GM23338 (cell line): ENCODE measurements at regions not wholly inside any gene's neighbourhood (a gene's known extent, or its start where the extent isn't known, plus 50 kb on each side); places are given as distances from the start of the nearest gene placed in this dataset.

Experiments used
- ATAC-seq: fragments of 200-7000 bp; cut with Tn5 transposase; 3 replicates; pipeline ENCODE4 v1.9.1; 2020
- DNase-seq: peaks from one replicate; pipeline ENCODE4 v3.0.0-alpha.2; 2015; ENCODE audit warnings: low spot score
- H2AFZ ChIP-seq: fragments of 200-600 bp; sonication (generic); 2 replicates; pipeline ENCODE4 v1.8.0; 2016; ENCODE audit warnings: antibody characterized with exemption, mild to moderate bottlenecking, moderate library complexity
- H3F3A ChIP-seq: fragments of 200-600 bp; sonication (generic); replicated peaks from 2 replicates; pipeline ENCODE4 v1.8.0; 2017; ENCODE audit warnings: antibody characterized with exemption, mixed run types, low read depth
- H3K27ac ChIP-seq: fragments of 200-600 bp; sonication (generic); 2 replicates; pipeline ENCODE4 v1.6.1; 2016; ENCODE audit warnings: low read depth
- H3K27me3 ChIP-seq: fragments of 200-600 bp; sonication (generic); 2 replicates; pipeline ENCODE4 v1.8.0; 2016; ENCODE audit warnings: mild to moderate bottlenecking, mixed run types, moderate library complexity; ENCODE audit not compliant: insufficient read depth
- H3K36me3 ChIP-seq: fragments of 200-600 bp; sonication (generic); 2 replicates; pipeline ENCODE4 v1.8.0; 2016; ENCODE audit warnings: mild to moderate bottlenecking; ENCODE audit not compliant: insufficient read depth
- H3K4me1 ChIP-seq: fragments of 200-600 bp; sonication (generic); 2 replicates; pipeline ENCODE4 v1.8.0; 2016; ENCODE audit warnings: mild to moderate bottlenecking, moderate library complexity; ENCODE audit not compliant: insufficient read depth
- H3K4me2 ChIP-seq: fragments of 200-600 bp; sonication (generic); 2 replicates; pipeline ENCODE4 v1.7.1; 2017; ENCODE audit warnings: mixed run types
- H3K4me3 ChIP-seq: fragments of 200-600 bp; sonication (generic); 2 replicates; pipeline ENCODE4 v1.6.1; 2016; ENCODE audit warnings: mixed run types
- H3K79me2 ChIP-seq: fragments of 200-600 bp; sonication (generic); replicated peaks from 2 replicates; pipeline ENCODE4 v1.8.0; 2017; ENCODE audit warnings: mild to moderate bottlenecking; ENCODE audit not compliant: insufficient read depth
- H3K9me2 ChIP-seq: fragments of 200-600 bp; sonication (generic); 2 replicates; pipeline ENCODE4 v1.8.0; 2017; ENCODE audit not compliant: insufficient read depth
- H4K20me1 ChIP-seq: fragments of 200-600 bp; sonication (generic); replicated peaks from 2 replicates; pipeline ENCODE4 v1.8.0; 2017; ENCODE audit warnings: mild to moderate bottlenecking; ENCODE audit not compliant: insufficient read depth
- H3K27ac Mint-ChIP-seq: 2 replicates; pipeline ENCODE4 v1.8.0; 2020; ENCODE audit warnings: inconsistent platforms, mild to moderate bottlenecking, moderate library complexity, mixed read lengths
- H3K27me3 Mint-ChIP-seq: 3 replicates; pipeline ENCODE4 v1.8.0; 2022; ENCODE audit warnings: low read depth, mild to moderate bottlenecking, moderate library complexity, mixed read lengths, inconsistent platforms; ENCODE audit not compliant: insufficient read depth, poor library complexity
- H3K36me3 Mint-ChIP-seq: 3 replicates; pipeline ENCODE4 v1.8.0; 2021; ENCODE audit warnings: low read depth, mild to moderate bottlenecking, inconsistent platforms, moderate library complexity, mixed read lengths
- H3K4me1 Mint-ChIP-seq: 3 replicates; pipeline ENCODE4 v1.8.0; 2020; ENCODE audit warnings: mild to moderate bottlenecking, inconsistent platforms, mixed read lengths
- H3K4me3 Mint-ChIP-seq: 3 replicates; pipeline ENCODE4 v1.8.0; 2021; ENCODE audit warnings: moderate library complexity, mild to moderate bottlenecking, inconsistent platforms, mixed read lengths
- H3K9me3 Mint-ChIP-seq: 3 replicates; pipeline ENCODE4 v1.8.0; 2020; ENCODE audit warnings: moderate library complexity, mild to moderate bottlenecking, inconsistent platforms, mixed read lengths
- CREB1 ChIP-seq: fragments of 250-450 bp; sonication (Bioruptor Pico); IDR thresholded peaks from 2 replicates; pipeline ENCODE4 v1.5.0; 2020; ENCODE audit warnings: low read depth, mild to moderate bottlenecking, moderate library complexity
- EZH2 ChIP-seq: fragments of 200-600 bp; sonication (generic); IDR thresholded peaks from one replicate; pipeline ENCODE4 v1.8.0; 2017; ENCODE audit warnings: antibody characterized with exemption, mild to moderate bottlenecking, low read depth; ENCODE audit not compliant: unreplicated experiment
- EZH2phosphoT487 ChIP-seq: fragments of 200-600 bp; sonication (generic); IDR thresholded peaks from one replicate; pipeline ENCODE4 v1.8.1; 2018; ENCODE audit warnings: antibody characterized with exemption; ENCODE audit not compliant: unreplicated experiment
- JUNB ChIP-seq: IDR thresholded peaks from one replicate; pipeline ENCODE4 v1.6.1; 2016; ENCODE audit warnings: antibody characterized with exemption; ENCODE audit not compliant: unreplicated experiment
- NANOG ChIP-seq: IDR thresholded peaks from 2 replicates; pipeline ENCODE4 v1.6.1; 2016; ENCODE audit warnings: antibody characterized with exemption, borderline replicate concordance
- POLR2AphosphoS5 ChIP-seq: IDR thresholded peaks from 2 replicates; pipeline ENCODE4 v1.6.1; 2016; ENCODE audit warnings: antibody characterized with exemption, low read depth
- ZNF114 ChIP-seq: fragments of 250-450 bp; sonication (Bioruptor Pico); IDR thresholded peaks from 2 replicates; pipeline ENCODE4 v1.5.0; 2020; ENCODE audit warnings: mild to moderate bottlenecking, moderate library complexity
- ZNF462 ChIP-seq: fragments of 250-450 bp; sonication (Bioruptor Pico); IDR thresholded peaks from 2 replicates; pipeline ENCODE4 v1.5.0; 2020; ENCODE audit warnings: mild to moderate bottlenecking, moderate library complexity

DNA sequence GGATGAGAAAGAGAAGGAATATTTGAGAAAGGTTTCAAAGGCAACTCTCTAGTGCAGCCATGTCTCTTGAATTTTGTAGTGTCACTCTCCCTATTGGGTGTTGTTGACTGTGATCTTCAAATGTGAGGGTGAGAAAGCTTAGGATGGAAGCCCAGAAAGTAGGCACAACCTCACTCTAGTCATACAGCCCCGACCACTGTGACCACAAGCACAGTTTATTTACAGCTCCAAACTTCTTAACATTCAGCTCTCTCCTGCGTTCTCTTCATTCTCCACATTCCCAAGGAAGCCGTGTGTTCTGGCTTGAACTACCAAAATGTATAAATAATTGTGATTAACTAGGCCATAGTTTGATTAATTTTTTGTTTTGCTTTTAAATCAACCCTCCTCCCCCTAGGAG, 542.9 kb downstream of the LRRC70 start (continued):
- no peak for TF ChIP-seq ZNF462
- TF ChIP-seq EZH2: no peak
- TF ChIP-seq EZH2phosphoT487: no peak
- TF ChIP-seq NANOG: no peak
- no peak for TF ChIP-seq ZNF114 (CRISPR knock-in tag)
- TF ChIP-seq CREB1 (CRISPR knock-in tag): no peak

DNA sequence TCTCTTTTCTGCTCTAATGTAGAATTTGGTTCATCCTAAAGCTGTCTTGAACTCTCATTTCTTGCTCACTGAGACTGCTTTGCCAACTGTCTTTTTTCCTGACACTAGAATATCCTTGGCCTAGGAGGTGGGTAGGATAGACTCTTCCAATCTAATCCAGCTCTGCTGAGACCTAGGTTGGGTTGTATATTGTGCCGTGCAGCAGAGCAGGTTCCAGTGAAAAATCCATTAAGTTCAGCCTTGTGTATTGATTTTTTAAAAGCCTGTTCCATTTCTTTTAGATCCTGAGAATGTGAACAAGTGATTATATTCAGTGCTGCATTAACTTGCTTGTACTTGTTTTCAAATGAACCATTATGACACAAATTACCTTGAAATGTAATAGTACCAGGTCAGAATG, 539.6 kb downstream of the LRRC70 start:
- no peaks in the 10 kb centered on the region for H3K79me2 ChIP-seq
- H3K4me3 ChIP-seq: no peak overlapping the region
- no peak overlapping the region for H2AFZ ChIP-seq
- no peaks in the 10 kb centered on the region for H3F3A ChIP-seq
- H3K4me2 ChIP-seq: no peak overlapping the region
- no peak for ATAC-seq
- no peak overlapping the region for H3K27ac ChIP-seq
- H3K4me1 ChIP-seq: no peaks in the 10 kb centered on the region
- H3K4me1 Mint-ChIP-seq: no peaks in the 10 kb centered on the region; the same call in 2 of the 3 replicates
- no peaks in the 10 kb centered on the region for H3K9me3 Mint-ChIP-seq
- H3K36me3 Mint-ChIP-seq: no peaks in the 10 kb centered on the region
- no peaks in the 10 kb centered on the region for H3K36me3 ChIP-seq
- no peak overlapping the region for H3K27ac Mint-ChIP-seq
- no peaks in the 10 kb centered on the region for H4K20me1 ChIP-seq
- no peak for DNase-seq
- H3K9me2 ChIP-seq: peaks cover 4% of the 10 kb centered on the region; the same call in 1 of the 2 replicates
- no peaks in the 10 kb centered on the region for H3K27me3 ChIP-seq
- H3K4me3 Mint-ChIP-seq: no peak overlapping the region
- H3K27me3 Mint-ChIP-seq: peaks cover 2% of the 10 kb centered on the region
- TF ChIP-seq JUNB (no peak), POLR2AphosphoS5 (no peak), EZH2phosphoT487 (no peak), NANOG (no peak), ZNF462 (no peak), ZNF114 (CRISPR knock-in tag) (no peak), CREB1 (CRISPR knock-in tag) (no peak)
